GM18873 (cell line): ENCODE measurements at regions not wholly inside any gene's neighbourhood (a gene's known extent, or its start where the extent isn't known, plus 50 kb on each side); places are given as distances from the start of the nearest gene placed in this dataset.

Experiments
- ATAC-seq: cut with Tn5 transposase; IDR thresholded peaks from one replicate; pipeline ENCODE4 v1.9.1; 2021; ENCODE audit warnings: mild to moderate bottlenecking, moderate library complexity, moderate number of reproducible peaks; ENCODE audit not compliant: unreplicated experiment, low FRiP score

DNA sequence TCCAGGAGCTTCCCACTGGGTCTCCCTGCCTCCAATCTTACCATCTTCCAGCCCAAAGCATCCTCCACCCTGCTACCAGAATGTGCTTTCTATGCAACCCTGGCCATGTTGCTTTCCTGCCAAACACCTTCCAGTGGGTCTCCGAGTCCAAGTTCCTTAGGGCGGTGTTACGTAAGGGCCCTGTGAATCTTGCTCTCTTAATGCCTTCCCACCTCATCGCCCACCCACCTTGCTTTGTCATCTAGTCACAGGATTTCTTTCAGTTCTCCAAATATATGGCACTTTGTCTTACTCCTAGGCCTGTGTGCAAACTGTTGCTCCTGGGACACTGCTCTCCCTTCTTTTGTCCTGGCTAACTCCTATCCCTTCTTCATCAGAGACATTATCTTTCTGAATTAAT is 344.5 kb downstream of the RPS24 start:
- no peak for ATAC-seq

DNA sequence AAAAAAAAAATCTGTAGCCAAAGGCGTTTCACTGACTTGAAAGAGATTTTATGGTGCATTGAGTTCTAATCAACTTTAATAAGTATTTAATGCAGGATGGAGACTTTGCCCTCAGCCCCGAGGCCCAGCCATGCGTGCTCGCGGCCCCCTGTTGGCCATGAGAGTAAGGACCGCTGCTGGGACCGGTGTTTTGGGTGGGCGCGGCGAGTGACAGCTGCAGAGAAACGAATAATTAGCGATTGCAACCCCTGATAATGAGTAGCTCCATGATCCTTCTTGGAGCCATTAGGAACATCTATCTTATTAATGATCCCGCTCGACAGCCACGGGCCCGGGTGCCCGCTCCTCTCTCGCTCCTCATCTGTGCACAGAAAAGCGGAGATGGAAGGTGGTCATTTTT is 347.4 kb downstream of the RPS24 start:
- no peak for ATAC-seq

DNA sequence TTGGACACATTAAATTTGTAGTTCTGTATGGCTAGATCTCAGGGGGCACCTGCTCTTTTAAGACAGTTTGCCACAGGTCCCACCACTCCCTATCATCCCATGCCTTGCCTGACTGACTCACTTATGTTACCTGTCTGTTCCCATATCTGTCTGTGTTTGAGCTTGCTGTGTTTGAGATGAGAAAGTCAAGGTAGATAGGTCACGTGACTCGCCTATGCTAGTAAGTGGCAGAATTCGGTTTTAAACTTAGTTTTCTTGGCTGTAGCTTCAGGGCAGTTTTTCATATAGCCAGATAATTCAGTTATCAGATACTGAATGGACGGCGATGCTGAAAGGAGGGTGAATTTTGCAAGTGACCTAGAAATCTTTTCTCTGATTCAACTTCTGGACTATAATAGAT is 348.4 kb downstream of the RPS24 start:
- no peak for ATAC-seq

DNA sequence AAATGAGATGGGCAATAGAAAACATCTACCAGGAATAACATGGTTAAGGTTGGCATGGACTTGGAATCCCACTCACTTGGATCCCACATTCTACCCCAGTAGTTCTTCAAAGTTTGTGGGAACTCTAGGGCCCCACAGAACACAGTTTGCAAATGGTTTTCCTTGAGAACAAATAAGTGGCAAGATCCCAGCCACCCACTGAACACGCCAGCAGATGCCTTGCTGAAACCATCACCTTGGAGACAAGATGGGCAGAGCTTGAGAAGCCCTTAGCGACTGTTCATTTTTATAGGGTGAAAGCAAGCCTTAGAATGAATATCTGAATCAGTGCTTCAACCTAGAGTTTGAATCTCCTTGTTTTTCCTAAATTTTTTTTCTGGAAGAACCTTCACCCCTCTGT is 349.1 kb downstream of the RPS24 start:
- ATAC-seq = no peak

DNA sequence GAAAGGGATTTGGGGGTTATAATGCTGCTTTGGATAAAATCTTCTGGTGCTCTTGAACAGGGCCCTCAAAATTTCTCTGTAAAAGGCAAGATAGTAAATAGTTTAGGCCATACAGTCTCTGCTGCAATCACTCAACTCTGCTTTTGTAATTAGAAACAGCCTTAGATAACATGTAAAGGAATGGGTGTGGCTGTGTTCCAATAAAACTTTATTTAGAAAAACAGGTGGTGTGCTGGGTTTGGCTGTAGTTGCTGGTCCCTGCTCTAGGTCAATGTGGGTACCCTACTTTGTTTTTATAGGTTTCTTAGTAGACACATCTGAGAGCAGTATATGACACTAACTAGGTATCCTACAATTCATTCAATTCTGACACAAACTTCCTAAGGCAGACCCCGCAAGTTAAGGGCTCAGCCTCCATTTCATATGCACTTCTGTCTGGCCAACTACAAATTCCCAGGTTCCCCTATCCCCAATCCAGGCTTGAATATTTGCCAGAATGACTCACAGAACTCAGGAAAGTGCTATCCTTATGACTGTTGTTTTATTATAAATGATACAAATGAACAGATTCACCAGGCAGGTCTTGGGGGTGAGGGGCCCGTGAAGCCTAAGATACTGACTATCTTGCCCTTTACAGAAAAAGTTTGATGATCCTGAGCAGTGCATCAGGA is 349.9 kb downstream of the RPS24 start:
- no peak for ATAC-seq

DNA sequence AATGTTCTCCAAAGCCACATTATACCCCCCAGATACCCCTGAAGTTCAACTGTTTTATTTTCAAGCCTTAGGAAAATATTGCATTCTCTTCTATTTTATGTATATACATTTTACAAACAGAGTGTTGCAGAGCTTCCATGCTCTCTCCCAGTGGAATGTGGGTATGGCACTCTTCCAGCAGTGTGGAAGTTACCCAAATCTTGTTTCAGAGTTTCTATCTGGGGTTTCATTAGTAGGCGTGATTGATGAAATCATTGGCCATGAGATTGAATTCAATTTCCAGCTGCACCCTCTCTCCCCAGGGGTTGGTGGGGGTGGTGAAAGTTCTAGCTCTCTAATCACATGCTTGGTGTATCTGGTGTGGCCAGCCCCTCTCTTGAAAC is 350.4 kb downstream of the RPS24 start:
- ATAC-seq = no peak

DNA sequence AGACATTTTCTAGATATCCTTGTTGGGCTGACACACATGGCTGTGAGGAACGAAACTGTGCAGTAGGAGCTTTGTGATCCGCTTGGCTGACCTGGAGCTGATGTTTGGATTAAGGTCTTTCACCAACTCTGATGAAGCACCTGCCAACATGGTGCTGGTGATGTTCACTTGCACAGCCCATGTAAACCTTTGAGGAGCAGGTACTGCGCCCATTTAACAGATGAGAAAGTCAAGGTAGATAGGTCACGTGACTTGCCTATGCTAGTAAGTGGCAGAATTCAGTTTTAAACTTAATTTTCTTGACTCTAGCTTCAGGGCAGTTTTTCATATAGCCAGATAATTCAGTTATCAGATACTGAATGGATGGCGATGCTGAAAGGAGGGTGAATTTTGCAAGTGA is 351.9 kb downstream of the RPS24 start:
- no peak for ATAC-seq

DNA sequence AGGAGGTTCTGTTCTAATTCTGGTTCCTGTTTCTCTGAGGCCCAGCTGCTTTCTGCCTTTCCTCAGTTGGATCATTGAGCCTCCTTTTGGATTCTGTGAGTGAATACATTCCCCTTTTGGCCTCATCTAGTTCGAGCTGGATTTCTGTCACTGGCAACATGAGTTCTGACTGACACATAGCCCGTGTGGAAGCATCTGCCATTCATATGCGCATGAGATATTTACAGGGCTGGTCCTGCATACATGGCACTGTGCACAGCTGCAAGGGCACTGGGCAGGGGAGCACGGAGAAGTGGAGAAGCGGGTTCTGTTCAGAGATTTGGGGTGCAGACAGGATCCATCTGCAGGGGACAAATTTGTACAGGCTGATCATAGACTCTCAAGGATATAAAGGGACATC is 352.8 kb downstream of the RPS24 start:
- ATAC-seq = no peak

DNA sequence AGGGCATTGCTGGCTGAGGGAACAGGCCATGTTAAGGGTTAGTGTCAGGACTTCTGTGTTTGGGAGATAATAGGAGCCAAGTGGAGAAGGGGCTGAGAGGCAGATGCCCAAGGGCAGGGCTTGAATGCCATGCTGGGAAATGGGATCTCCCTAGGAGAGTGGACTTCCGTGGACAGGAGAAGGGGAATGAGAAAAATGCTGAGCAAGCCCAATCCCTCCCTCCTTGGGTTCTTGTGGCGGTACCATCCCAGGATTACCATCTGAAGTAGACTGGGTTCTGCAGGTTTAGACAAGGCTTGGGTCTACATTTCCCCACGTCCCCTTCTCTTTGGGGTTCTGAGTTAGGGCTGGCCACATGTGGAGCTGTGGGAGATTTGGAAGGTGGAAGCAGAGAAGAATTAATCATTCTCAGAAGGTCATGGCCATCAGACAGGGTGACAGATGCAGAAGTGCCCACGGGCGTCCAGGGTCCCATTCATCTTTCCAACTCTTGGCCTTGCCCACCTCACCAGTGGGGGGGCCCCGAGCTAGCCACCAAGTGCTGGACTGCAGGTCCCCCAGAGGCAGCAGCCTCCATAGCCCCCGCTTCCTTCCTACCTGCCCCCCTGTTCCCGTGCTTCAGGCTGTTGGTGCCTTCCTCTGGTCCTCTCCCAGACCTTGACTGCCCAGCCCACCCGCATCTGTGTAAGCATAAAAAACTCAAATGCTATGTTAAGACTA is 354.8 kb downstream of the RPS24 start:
- ATAC-seq = no peak

DNA sequence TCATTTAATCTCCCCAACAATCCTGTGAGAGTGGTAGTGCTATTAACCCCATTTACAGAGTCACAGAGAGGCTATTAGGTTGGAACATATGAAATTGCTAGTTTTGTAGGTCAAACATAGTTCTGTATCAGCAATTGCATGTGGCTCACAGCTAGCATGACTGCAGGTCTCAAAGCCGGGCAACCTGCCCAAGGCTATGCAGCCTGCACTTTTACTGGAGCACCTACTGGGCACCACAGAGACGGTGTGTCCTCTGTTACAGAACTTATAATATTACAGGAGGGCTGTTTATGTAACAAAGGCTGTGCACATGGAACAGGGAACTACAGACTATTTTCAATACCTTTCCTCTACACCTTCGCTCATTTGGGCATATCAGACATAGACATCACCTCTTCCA is 355.8 kb downstream of the RPS24 start:
- ATAC-seq = no peak

DNA sequence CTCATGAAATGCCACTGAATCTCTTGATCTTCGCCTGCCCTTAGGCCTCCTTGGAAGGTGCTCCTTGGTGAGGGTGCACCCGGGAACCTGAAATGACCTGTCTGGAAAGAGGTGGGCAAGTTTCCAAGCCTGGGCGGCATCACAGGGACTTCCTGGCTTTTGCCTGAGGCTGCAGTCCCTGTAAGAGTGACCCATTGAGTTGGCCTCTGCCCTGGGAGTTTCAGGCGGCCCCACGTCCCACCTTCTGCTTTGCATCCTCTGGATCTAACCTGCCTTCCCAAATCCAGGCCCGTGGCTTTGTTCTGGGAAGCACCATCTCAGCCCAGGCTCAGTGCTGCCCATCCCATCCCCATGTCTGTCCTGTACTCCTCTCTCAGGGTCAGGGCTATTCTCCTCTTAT is 356.4 kb downstream of the RPS24 start:
- ATAC-seq = no peak

DNA sequence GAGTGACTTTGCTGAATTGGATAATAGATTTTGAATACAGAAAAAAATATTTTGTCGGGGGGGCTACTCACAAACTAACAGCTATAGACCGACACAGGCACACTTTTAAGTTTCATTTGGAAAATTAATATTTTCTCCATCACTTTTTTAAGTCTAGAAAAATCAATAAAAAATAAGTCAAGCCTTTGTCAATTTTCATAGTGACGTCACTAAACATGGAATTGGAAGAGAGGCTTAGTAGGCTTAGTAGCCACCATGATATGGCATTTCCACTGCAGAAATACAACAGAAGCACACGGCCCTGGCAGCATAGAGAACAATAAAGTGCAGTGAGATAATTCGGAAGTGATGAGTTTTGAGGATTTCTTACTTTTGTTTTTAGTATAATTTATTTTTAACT is 357.2 kb downstream of the RPS24 start:
- no peak for ATAC-seq

DNA sequence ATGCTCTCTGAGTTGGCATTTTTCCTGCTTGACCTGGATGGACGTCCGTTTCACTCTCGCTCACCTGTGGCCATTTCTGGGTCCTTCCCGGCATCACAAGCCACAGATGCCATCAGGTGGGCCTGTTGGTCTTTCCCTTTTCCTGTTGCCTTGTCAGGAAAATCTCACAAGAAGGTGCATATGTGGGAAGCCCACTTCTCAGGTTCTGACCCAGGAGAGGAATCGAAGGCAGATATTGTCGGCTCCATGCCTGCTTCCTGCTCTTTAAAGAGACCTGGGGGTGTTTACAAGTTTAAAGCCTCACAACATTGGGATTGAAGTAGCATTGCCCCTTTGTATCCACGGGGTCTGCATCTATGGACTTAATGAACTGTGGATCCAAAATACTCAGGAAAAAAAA is 357.9 kb downstream of the RPS24 start:
- ATAC-seq = no peak

DNA sequence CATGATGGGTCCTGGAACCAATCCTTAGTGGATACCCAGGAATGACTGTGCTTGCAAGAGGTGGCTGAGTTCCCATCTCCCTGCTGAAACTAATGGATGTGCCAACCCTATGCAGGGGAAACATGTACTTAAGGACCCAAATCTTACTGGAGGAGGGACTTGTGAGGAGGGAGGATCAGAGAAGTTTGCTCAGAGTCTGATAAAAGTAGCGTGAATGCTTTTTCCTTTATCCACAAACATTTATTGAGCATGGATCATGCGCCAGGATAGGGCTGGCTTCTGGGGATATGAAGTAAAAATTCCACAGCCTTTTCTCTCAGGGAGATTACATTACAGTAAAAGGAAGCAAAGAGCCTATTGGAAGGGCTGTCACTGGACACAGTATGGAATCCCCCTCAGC is 358.5 kb downstream of the RPS24 start:
- no peak for ATAC-seq

DNA sequence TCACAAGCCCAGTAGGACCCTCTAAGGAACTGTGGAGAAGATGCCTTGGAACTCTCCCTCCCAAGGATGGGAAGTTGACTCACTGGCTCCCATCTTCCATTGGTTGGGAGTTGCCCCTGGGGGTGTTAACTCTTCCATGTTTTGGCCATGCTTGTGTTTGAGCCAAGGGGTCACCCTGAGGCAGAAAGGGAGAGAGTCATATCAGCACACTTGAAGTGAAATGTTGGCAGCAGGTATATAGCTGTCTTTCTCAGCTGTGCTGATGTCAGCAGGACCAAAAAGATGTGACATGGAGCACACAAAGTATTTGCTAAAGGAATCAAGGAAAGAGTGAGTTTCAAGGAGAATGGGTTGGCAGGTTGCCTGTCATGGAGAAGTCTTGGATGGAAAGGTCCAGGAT is 359.4 kb downstream of the RPS24 start:
- no peak for ATAC-seq

DNA sequence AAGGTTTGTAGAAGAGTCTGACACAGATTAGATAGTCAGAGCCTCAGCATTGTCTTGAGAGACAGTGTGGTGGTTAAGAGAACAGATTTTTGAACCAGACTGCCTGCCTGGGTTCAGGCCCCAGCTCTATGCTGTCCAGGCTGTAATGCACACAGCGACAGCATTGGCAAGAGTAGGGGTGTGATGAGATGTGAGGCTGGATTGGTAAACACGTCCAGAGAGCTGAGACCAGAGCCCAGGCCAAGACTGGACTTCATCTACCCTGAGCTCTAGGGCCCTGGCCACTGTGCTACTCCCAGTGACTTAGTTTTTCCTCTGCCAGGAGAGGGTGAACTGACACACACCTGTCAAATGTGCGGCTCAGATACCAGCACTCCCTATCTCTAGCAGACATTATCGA is 360.4 kb downstream of the RPS24 start:
- ATAC-seq = no peak

DNA sequence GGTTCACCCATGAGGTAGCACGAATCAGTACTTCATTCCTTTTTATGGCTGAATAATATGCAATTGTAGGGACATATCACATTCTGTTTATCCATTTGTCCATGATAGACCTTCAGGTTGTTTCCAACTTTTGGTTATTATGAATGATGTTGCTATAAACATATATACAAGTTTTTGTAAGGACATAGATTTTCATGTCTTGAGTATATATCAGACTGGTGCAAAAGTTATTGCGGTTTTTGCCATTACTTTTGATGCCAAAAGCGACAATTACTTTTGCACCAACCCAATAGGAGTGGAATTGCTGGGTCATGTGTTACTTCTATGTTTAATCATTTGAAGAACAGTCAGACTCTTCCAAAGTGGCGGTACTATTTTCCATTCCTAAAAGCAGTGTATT is 361.5 kb downstream of the RPS24 start:
- ATAC-seq = no peak

DNA sequence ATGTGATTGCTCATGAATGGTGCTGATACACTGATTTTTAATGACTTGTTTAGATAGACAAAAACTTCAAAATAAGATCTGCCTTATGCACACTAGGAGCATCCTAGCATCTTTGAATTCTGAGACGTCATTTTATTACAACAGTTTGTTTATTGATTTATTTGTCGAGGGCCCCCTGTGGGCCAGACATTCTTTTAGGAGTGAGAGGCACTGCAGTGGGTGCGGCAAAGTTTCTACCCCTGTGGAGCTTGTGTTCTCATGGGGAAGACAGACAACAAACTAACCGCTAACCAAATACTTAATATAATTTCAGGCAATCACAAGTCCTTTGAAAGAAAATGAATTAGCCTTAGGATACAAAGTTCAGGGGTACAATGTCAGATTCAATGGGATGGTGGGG is 363.1 kb downstream of the RPS24 start:
- ATAC-seq = no peak

DNA sequence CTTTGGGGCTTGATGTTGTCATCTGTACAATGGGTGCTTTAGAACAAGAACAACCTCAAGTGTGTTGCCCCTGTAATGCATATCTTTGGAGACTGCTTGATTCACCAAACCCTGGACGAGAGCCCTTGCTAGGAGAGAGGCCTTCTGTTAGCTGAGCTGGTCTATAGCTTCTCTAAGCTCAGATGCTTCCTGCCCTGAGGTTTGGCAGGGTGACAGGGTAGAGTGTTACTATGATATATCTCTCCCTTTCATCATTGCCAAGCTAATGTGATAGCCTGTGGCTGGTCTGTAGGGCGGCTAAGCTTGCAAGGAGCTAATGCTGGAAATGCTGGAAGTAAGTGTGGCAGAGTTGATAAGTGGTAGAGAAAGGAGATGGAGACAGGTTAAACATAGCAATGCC is 364.1 kb downstream of the RPS24 start:
- no peak for ATAC-seq

DNA sequence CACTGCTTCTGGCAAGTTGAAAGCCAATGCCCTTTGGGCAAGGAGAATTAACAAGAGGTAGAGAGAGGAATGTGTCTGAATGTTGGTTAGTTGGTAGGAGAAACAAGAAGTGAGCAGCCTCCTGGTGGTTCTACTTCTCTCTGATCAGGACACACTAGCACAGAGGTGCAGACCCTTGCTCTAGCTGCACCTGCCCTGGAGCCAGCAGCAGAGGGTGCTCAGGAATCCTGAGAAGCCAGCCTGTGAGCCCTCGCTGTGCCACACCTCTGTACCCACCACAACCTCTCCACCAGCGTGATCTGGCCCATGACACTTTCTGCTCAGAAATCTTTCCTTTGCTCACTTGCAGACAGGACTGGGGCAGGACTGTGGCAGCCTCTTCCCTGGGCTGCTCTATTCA is 364.7 kb downstream of the RPS24 start:
- ATAC-seq = no peak

DNA sequence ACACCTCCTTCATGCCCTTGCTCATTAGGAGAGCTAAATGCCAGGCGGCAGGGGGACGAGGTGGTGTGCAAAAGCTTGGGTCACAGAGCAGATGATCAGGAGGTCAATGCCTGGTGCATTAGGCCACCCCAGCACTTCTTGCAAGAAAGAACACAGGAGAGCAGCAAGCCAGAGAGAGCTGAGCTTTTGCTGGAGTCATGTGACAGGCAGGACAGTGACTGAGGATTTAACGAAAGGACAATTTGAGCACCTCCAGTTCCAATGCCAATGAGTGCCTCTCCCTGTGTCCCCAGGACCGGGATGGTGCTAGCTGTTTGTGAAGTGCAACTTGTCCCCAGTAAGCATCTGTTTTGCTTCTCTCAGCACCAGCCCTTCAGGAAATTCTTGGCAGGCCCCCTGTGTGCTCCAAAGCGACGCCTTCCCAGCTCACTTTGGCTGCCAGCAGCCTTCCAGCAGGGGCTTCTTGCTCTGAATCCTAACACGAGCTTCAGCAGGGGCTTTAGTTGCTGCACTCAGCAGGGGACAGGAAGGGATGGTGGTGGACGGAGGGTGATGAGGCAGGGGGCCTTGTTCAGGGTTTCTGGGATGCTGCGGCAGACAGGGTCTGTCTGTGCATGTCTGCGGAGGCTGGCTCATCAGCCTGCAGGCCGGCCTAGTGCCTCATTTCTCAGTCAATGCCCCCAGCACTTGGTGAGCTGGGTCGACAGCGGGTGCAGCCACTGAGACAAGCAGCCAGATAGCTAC is 368.1 kb downstream of the RPS24 start:
- ATAC-seq = no peak

DNA sequence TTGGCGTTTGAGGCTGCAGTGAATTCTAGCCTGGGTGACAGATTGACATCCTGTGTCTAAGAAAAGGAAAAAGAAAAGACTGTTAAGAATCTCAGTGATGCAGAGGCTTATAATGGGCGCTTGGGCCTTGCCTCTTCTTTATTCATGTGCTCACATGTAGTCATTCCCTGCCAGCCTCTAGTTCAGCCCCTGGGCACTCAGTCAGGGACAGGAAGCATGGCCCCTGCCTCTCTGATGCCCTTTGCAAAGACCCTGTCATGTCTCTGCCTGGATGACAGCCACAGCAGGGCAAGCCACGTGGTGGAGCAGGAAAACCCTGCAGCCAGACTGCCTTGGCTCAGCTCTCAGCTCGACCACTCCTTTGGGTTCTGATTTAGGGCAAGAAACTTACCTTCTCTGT is 368.9 kb downstream of the RPS24 start:
- ATAC-seq = no peak
